Breast epithelium (tissue), 3 donors: ENCODE measurements at regions not wholly inside any gene's neighbourhood (a gene's known extent, or its start where the extent isn't known, plus 50 kb on each side); places are given as distances from the start of the nearest gene placed in this dataset.

ENCODE experiments used
- POLR2A ChIP-seq: fragments of 450-650 bp; IDR thresholded peaks from one replicate; pipeline ENCODE4 v1.6.1; 2016; ENCODE audit warnings: antibody characterized with exemption, mild to moderate bottlenecking, moderate library complexity
- POLR2AphosphoS5 ChIP-seq, 3 donors: sonication (generic); formaldehyde crosslinking; IDR thresholded peaks; one replicate each; pipeline ENCODE4 v1.6.1; 2017; ENCODE audit warnings: antibody characterized with exemption in 3 of 3
- TF ChIP-seq, protein P1 (sequence below), 3 donors: fragments of 450-650 bp; IDR thresholded peaks; one replicate each; pipeline ENCODE4 v1.5.1; 2016 to 2017; ENCODE audit warnings: antibody characterized with exemption in 3 of 3, mild to moderate bottlenecking in 3 of 3, moderate library complexity in 3 of 3

DNA sequence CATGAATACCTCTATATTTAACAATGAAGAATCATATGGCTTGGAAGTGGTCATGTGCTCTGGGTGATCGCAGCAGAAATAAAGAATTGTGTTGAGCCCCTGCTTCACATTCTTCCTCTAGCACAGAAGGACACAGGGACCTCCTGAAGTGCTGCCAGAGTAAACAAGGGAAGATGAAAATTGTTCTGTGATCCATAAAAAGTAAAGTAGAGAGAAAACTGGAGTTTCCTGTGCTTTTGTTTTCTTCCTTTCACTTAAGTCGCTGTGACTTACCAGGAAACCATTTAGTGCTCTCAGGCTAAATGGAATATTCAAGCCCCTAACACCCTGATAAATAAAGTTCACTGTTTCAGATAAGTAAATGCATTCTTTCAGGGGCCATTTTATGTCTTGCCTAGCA is 1173.6 kb upstream of the CHAC2 start:
- TF ChIP-seq, protein P1, sequence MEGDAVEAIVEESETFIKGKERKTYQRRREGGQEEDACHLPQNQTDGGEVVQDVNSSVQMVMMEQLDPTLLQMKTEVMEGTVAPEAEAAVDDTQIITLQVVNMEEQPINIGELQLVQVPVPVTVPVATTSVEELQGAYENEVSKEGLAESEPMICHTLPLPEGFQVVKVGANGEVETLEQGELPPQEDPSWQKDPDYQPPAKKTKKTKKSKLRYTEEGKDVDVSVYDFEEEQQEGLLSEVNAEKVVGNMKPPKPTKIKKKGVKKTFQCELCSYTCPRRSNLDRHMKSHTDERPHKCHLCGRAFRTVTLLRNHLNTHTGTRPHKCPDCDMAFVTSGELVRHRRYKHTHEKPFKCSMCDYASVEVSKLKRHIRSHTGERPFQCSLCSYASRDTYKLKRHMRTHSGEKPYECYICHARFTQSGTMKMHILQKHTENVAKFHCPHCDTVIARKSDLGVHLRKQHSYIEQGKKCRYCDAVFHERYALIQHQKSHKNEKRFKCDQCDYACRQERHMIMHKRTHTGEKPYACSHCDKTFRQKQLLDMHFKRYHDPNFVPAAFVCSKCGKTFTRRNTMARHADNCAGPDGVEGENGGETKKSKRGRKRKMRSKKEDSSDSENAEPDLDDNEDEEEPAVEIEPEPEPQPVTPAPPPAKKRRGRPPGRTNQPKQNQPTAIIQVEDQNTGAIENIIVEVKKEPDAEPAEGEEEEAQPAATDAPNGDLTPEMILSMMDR (IDR thresholded peaks at IDR 0.05) = no peak
- TF ChIP-seq POLR2AphosphoS5 (IDR thresholded peaks at IDR 0.05) (no peak), POLR2A (no peak)
